PC-9 (cell line): ENCODE measurements at regions not wholly inside any gene's neighbourhood (a gene's known extent, or its start where the extent isn't known, plus 50 kb on each side); places are given as distances from the start of the nearest gene placed in this dataset.

Source experiments
- BruUV-seq: library from RNA; stranded (reverse); fragments of 400-500 nt; replicated peaks from 2 replicates; lab custom pipeline; 2021; lab: Mats Ljungman, UMichigan
- CTCF ChIA-PET: fragments of 300-600 bp; sonication (Branson Sonifier 250); formaldehyde crosslinking; loops from one replicate; lab custom pipeline; 2022; ENCODE audit warnings: antibody characterized with exemption; lab: Charles Lee
- POLR2A ChIA-PET: fragments of 300-600 bp; sonication (Branson Sonifier 250); formaldehyde crosslinking; loops from one replicate; lab custom pipeline; 2022; ENCODE audit warnings: antibody characterized with exemption; ENCODE audit not compliant: unreplicated experiment; lab: Charles Lee
- DNase-seq, 2 experiments: peaks; one replicate each; pipeline versions ENCODE4 v3.0.0 to v3.0.0-alpha.2; 2015 to 2022; ENCODE audit warnings: mixed read lengths in 1 of 2
- H2AFZ ChIP-seq: fragments of 200-600 bp; sonication (generic); 2 replicates; pipeline ENCODE4 v1.8.1; 2017; ENCODE audit warnings: antibody characterized with exemption
- H3F3A ChIP-seq: fragments of 200-600 bp; sonication (generic); 2 replicates; pipeline ENCODE4 v1.8.1; 2017; ENCODE audit warnings: antibody characterized with exemption, mild to moderate bottlenecking, low read depth; ENCODE audit not compliant: insufficient read depth
- H3K27ac ChIP-seq: fragments of 200-600 bp; sonication (generic); 2 replicates; pipeline ENCODE4 v1.6.1; 2016; ENCODE audit warnings: mixed run types
- H3K27me3 ChIP-seq: fragments of 200-600 bp; sonication (generic); 2 replicates; pipeline ENCODE4 v1.6.1; 2016; ENCODE audit warnings: low read depth, mixed run types; ENCODE audit not compliant: insufficient read depth
- H3K36me3 ChIP-seq: fragments of 200-600 bp; sonication (generic); 2 replicates; pipeline ENCODE4 v1.6.1; 2016; ENCODE audit warnings: low read depth, mixed run types
- H3K4me1 ChIP-seq: fragments of 200-600 bp; sonication (generic); replicated peaks from 2 replicates; pipeline ENCODE4 v1.6.1; 2016; ENCODE audit warnings: mixed run types; ENCODE audit not compliant: insufficient read depth
- H3K4me2 ChIP-seq: fragments of 200-600 bp; sonication (generic); 2 replicates; pipeline ENCODE4 v1.6.1; 2017; ENCODE audit warnings: mixed run types
- H3K4me3 ChIP-seq: fragments of 200-600 bp; sonication (generic); 2 replicates; pipeline ENCODE4 v1.6.1; 2016; ENCODE audit warnings: mixed run types
- H3K79me2 ChIP-seq: fragments of 200-600 bp; sonication (generic); 2 replicates; pipeline ENCODE4 v1.6.1; 2017; ENCODE audit warnings: low read depth, mixed run types
- H3K9me2 ChIP-seq: fragments of 200-600 bp; sonication (generic); 2 replicates; pipeline ENCODE4 v1.8.1; 2017; ENCODE audit warnings: mild to moderate bottlenecking; ENCODE audit not compliant: insufficient read depth
- H3K9me3 ChIP-seq: fragments of 200-600 bp; sonication (generic); 2 replicates; pipeline ENCODE4 v1.8.1; 2016; ENCODE audit warnings: low read depth; ENCODE audit not compliant: insufficient read depth
- H4K20me1 ChIP-seq: fragments of 200-600 bp; sonication (generic); 2 replicates; pipeline ENCODE4 v1.8.1; 2017; ENCODE audit not compliant: insufficient read depth
- CTCF ChIP-seq: fragments of 200-600 bp; sonication (generic); conservative IDR thresholded peaks from 2 replicates; pipeline ENCODE4 v1.6.1; 2017; ENCODE audit warnings: mixed run types, antibody characterized with exemption, mild to moderate bottlenecking, moderate library complexity
- EZH2 ChIP-seq: fragments of 200-600 bp; sonication (generic); IDR thresholded peaks from 2 replicates; pipeline ENCODE4 v1.8.0; 2017; ENCODE audit warnings: antibody characterized with exemption, low read depth
- intact Hi-C: fragments of 100-400 bp; cut with micrococcal nuclease; formaldehyde crosslinking; loops from one replicate; pipeline ENCODE4 v1.10.0; 2022; ENCODE audit not compliant: unreplicated experiment

- Histone ChIP-seq H4K20me1 (no peaks in the 10 kb centered on the region; the same call in 1 of the 2 replicates), H2AFZ (no peak overlapping the region), H3K79me2 (no peaks in the 10 kb centered on the region), H3K27me3 (0 out of 2 replicates have a peak, but pooled peaks cover 5% of the 10 kb centered on the region), H3K9me2 (no peaks in the 10 kb centered on the region), H3K4me1 (no peaks in the 10 kb centered on the region), H3F3A (no peaks in the 10 kb centered on the region), H3K36me3 (no peaks in the 10 kb centered on the region), H3K4me3 (no peak overlapping the region), H3K9me3 (no peaks in the 10 kb centered on the region), H3K27ac (no peak overlapping the region), H3K4me2 (no peak overlapping the region)
- ChIA-PET POLR2A (no interaction called here), CTCF (no interaction called here)
- no peak for DNase-seq
- no TSS peak for BruUV-seq
- intact Hi-C loops = no loop called here
- TF ChIP-seq CTCF = no peak
- TF ChIP-seq EZH2 = no peak
Measured at GRCh38 chr3:7957024-7957423, 544.6 kb upstream of the LMCD1 start.

- H3K27me3 ChIP-seq = 0 out of 2 replicates have a peak, but pooled peaks cover 5% of the 10 kb centered on the region
- no peaks in the 10 kb centered on the region for H3K4me1 ChIP-seq
- no peaks in the 10 kb centered on the region for H3K9me2 ChIP-seq
- H3F3A ChIP-seq = no peaks in the 10 kb centered on the region
- BruUV-seq = no TSS peak
- H4K20me1 ChIP-seq = no peaks in the 10 kb centered on the region
- H2AFZ ChIP-seq = no peak overlapping the region
- no peak overlapping the region for H3K4me2 ChIP-seq
- TF ChIP-seq EZH2 (no peak), CTCF (no peak)
- H3K36me3 ChIP-seq = no peaks in the 10 kb centered on the region
- no peaks in the 10 kb centered on the region for H3K9me3 ChIP-seq
- H3K79me2 ChIP-seq = no peaks in the 10 kb centered on the region
- ChIA-PET CTCF (no interaction called here), POLR2A (no interaction called here)
- intact Hi-C loops = no loop called here
- no peak overlapping the region for H3K4me3 ChIP-seq
- DNase-seq = no peak
- H3K27ac ChIP-seq = no peak overlapping the region
Measured at GRCh38 chr3:7959094-7959493, 542.5 kb upstream of the LMCD1 start.

GRCh38 chr3:7960601-7961000 is 541.0 kb upstream of the LMCD1 start:
- ChIA-PET POLR2A (no interaction called here), CTCF (no interaction called here)
- Histone ChIP-seq H3K27me3 (0 out of 2 replicates have a peak, but pooled peaks cover 5% of the 10 kb centered on the region), H3K27ac (no peak overlapping the region), H3K9me3 (no peaks in the 10 kb centered on the region), H3K4me3 (no peak overlapping the region), H3K4me1 (no peaks in the 10 kb centered on the region), H4K20me1 (no peaks in the 10 kb centered on the region), H3K79me2 (no peaks in the 10 kb centered on the region), H3K4me2 (no peak overlapping the region), H2AFZ (no peak overlapping the region), H3K36me3 (no peaks in the 10 kb centered on the region), H3F3A (no peaks in the 10 kb centered on the region), H3K9me2 (no peaks in the 10 kb centered on the region)
- TF ChIP-seq CTCF (no peak), EZH2 (no peak)
- no TSS peak for BruUV-seq
- intact Hi-C loops = no loop called here
- no peak for DNase-seq
